SU-DHL-6 (cell line): ENCODE measurements at regions not wholly inside any gene's neighbourhood (a gene's known extent, or its start where the extent isn't known, plus 50 kb on each side); places are given as distances from the start of the nearest gene placed in this dataset.

Experiments used
- CTCF ChIP-seq: fragments of 200-600 bp; sonication (generic); IDR thresholded peaks from one replicate; pipeline ENCODE4 v1.5.1; 2017; ENCODE audit warnings: antibody characterized with exemption, mild to moderate bottlenecking, low read length, moderate library complexity; ENCODE audit not compliant: insufficient read depth, poor library complexity, severe bottlenecking
- EZH2phosphoT487 ChIP-seq: fragments of 200-600 bp; sonication (generic), shearing (Covaris generic); conservative IDR thresholded peaks from 2 replicates; pipeline ENCODE4 v1.6.1; 2018; ENCODE audit warnings: mild to moderate bottlenecking, antibody characterized with exemption, low read length, moderate library complexity, mixed read lengths

GRCh38 chr16:79404571-79404970 lies 196.0 kb downstream of the MAF start:
- no peak for TF ChIP-seq CTCF
- TF ChIP-seq EZH2phosphoT487: no peak
